Osteocyte (in vitro differentiated cells): ENCODE measurements at regions not wholly inside any gene's neighbourhood (a gene's known extent, or its start where the extent isn't known, plus 50 kb on each side); places are given as distances from the start of the nearest gene placed in this dataset.
"Not testable (repeated sequence)": the region's sequence is repeated elsewhere in the genome, so short reads cannot be mapped to it uniquely, and the experiment has no call there.

Experiments
- DNase-seq: peaks from one replicate; pipeline ENCODE4 v3.0.0; 2021; ENCODE audit warnings: mixed read lengths; ENCODE audit not compliant: unreplicated experiment; ENCODE audit errors: extremely low spot score
- H3K27ac Mint-ChIP-seq: one replicate; pipeline ENCODE4 v1.8.0; 2021; ENCODE audit warnings: mild to moderate bottlenecking, mixed read lengths; ENCODE audit not compliant: unreplicated experiment
- H3K27me3 Mint-ChIP-seq: one replicate; pipeline ENCODE4 v1.8.0; 2021; ENCODE audit warnings: mixed read lengths; ENCODE audit not compliant: unreplicated experiment
- H3K36me3 Mint-ChIP-seq: one replicate; pipeline ENCODE4 v1.8.0; 2021; ENCODE audit warnings: mixed read lengths; ENCODE audit not compliant: unreplicated experiment
- H3K4me1 Mint-ChIP-seq: one replicate; pipeline ENCODE4 v1.8.0; 2021; ENCODE audit warnings: mixed read lengths; ENCODE audit not compliant: unreplicated experiment
- H3K4me3 Mint-ChIP-seq: one replicate; pipeline ENCODE4 v1.8.0; 2021; ENCODE audit warnings: mild to moderate bottlenecking, moderate library complexity, mixed read lengths; ENCODE audit not compliant: unreplicated experiment
- H3K9me3 Mint-ChIP-seq: one replicate; pipeline ENCODE4 v1.8.0; 2021; ENCODE audit warnings: mixed read lengths; ENCODE audit not compliant: unreplicated experiment
- CTCF ChIP-seq: fragments of 200-600 bp; sonication (generic); IDR thresholded peaks from 2 replicates; pipeline ENCODE4 v1.5.0; 2021; ENCODE audit warnings: antibody characterized with exemption, mild to moderate bottlenecking, moderate library complexity

DNA sequence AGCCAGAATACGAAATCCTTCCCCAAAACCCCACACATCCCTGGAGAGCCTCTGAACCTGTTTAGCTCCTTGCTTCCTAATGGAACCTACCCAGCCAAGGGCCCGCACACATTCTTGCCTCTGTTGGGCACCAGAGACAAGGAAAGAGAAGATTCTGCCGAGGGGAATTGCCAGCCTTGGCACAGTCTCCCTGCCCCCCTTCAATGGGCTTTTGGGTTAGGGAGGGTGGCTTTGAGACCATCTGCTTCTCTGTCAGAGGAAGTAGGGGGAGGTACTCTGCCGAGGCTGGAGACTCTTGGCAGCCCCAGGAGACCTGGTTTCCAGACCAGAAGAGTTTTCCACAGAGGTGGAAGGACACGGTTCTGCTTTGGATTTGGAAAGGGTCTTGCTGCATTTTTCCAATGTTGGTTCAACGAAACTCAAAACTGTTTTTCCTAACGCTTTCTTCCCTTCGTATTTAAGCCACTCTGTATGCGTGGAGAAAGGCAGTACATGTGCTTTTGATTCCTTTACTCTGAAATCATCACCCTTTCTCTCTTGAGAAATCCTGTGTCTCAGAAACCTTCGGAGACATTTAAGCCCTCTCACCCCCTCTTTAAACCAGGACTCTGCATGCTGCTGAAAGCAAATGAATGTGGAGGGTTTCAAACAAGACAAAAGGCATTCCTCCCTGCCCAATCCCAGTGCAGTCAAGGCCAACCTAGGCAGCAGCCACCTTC, 78.8 kb upstream of the PRR23C start:
- peak; percentile 63 for DNase-seq
- Mint-ChIP-seq H3K27me3 (peaks cover 3% of the 10 kb centered on the region), H3K9me3 (no peaks in the 10 kb centered on the region), H3K4me3 (no peak overlapping the region), H3K27ac (no peak overlapping the region), H3K4me1 (peaks cover 2% of the 10 kb centered on the region), H3K36me3 (no peaks in the 10 kb centered on the region)
- TF ChIP-seq CTCF: no peak

- Mint-ChIP-seq H3K27ac (no peak overlapping the region), H3K36me3 (no peaks in the 10 kb centered on the region), H3K27me3 (peaks cover 5% of the 10 kb centered on the region), H3K4me1 (peaks cover 2% of the 10 kb centered on the region), H3K4me3 (no peak overlapping the region), H3K9me3 (no peaks in the 10 kb centered on the region)
- peak; percentile 68 for DNase-seq
- no peak for TF ChIP-seq CTCF
These were observed 79.5 kb upstream of the PRR23C start for GRCh38 chr3:139124197-139124596.

GRCh38 chr3:139127101-139127500, 82.4 kb upstream of the PRR23C start:
- Mint-ChIP-seq H3K4me3 (no peak overlapping the region), H3K9me3 (no peaks in the 10 kb centered on the region), H3K27me3 (peaks cover 5% of the 10 kb centered on the region), H3K4me1 (no peaks in the 10 kb centered on the region), H3K27ac (no peak overlapping the region), H3K36me3 (no peaks in the 10 kb centered on the region)
- TF ChIP-seq CTCF: no peak
- no peak for DNase-seq

DNA sequence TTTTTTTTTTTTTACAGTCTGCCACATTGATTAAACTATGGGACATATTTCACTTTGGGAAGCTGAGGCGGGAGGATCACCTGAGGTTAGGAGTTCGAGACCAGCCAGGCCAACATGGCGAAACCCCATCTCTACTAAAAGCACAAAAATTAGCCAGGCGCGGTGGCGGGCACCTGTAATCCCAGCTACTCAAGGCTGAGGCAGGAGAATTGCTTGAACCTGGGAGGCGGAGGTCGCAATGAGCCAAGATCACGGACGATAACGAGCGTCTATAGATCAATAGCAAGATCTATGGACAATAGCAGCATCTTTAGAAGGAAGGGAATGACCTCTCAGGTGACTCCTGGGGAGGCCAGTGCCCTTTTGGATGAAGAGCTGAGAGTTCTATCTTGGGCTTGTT, 82.9 kb upstream of the PRR23C start:
- H3K9me3 Mint-ChIP-seq, H3K27ac Mint-ChIP-seq, H3K36me3 Mint-ChIP-seq, H3K4me3 Mint-ChIP-seq, H3K27me3 Mint-ChIP-seq, H3K4me1 Mint-ChIP-seq: not testable (repeated sequence)
- DNase-seq: peak; percentile 63

- TF ChIP-seq CTCF: no peak
- peaks cover 4% of the 10 kb centered on the region for H3K27me3 Mint-ChIP-seq
- DNase-seq: no peak
- no peaks in the 10 kb centered on the region for H3K9me3 Mint-ChIP-seq
- no peak overlapping the region for H3K27ac Mint-ChIP-seq
- H3K4me1 Mint-ChIP-seq: no peaks in the 10 kb centered on the region
- no peak overlapping the region for H3K4me3 Mint-ChIP-seq
- H3K36me3 Mint-ChIP-seq: no peaks in the 10 kb centered on the region
These were observed 84.1 kb upstream of the PRR23C start for GRCh38 chr3:139128803-139129202.
